ENCODE measurements at regions not wholly inside any gene's neighbourhood (a gene's known extent, or its start where the extent isn't known, plus 50 kb on each side); places are given as distances from the start of the nearest gene placed in this dataset.

GRCh38 chr1:83574791-83575190 is 424.1 kb downstream of the TTLL7 start:
- DNase-seq (ENCODE audit: low spot score) = no peak

- no peak for DNase-seq (ENCODE audit: low spot score)
These were observed 425.2 kb downstream of the TTLL7 start for GRCh38 chr1:83573776-83574175.

GRCh38 chr1:83571536-83571935 is 427.4 kb downstream of the TTLL7 start:
- no peak for DNase-seq (ENCODE audit: low spot score)

- no peak for DNase-seq (ENCODE audit: low spot score)
These were observed 437.6 kb downstream of the TTLL7 start for GRCh38 chr1:83561346-83561745.

GRCh38 chr1:83559129-83559840 is 439.6 kb downstream of the TTLL7 start:
- no peak for DNase-seq (ENCODE audit: low spot score)

- no peak for DNase-seq (ENCODE audit: low spot score)
These were observed 443.1 kb downstream of the TTLL7 start for GRCh38 chr1:83555871-83556270.

GRCh38 chr1:83554174-83554573 is 444.8 kb downstream of the TTLL7 start:
- no peak for DNase-seq (ENCODE audit: low spot score)

- no peak for DNase-seq (ENCODE audit: low spot score)
These were observed 446.1 kb downstream of the TTLL7 start for GRCh38 chr1:83552820-83553219.

- DNase-seq (ENCODE audit: low spot score) = no peak
These were observed 450.6 kb downstream of the TTLL7 start for GRCh38 chr1:83548311-83548710.

GRCh38 chr1:83547901-83548300 is 451.0 kb downstream of the TTLL7 start:
- DNase-seq (ENCODE audit: low spot score) = no peak

GRCh38 chr1:83546874-83547273 is 452.1 kb downstream of the TTLL7 start:
- DNase-seq (ENCODE audit: low spot score) = no peak

- peak; percentile 10 for DNase-seq (ENCODE audit: low spot score)
These were observed 453.7 kb downstream of the TTLL7 start for GRCh38 chr1:83545066-83545862.

- DNase-seq (ENCODE audit: low spot score) = peak; percentile 23
These were observed 455.5 kb downstream of the TTLL7 start for GRCh38 chr1:83543222-83543973.

GRCh38 chr1:83531521-83532309 is 467.2 kb downstream of the TTLL7 start:
- no peak for DNase-seq (ENCODE audit: low spot score)

- DNase-seq (ENCODE audit: low spot score) = no peak
These were observed 468.4 kb downstream of the TTLL7 start for GRCh38 chr1:83530506-83530905.

GRCh38 chr1:83527987-83528386 is 470.9 kb downstream of the TTLL7 start:
- no peak for DNase-seq (ENCODE audit: low spot score)

GRCh38 chr1:83520797-83521196 is 478.1 kb downstream of the TTLL7 start:
- DNase-seq (ENCODE audit: low spot score) = no peak

GRCh38 chr1:83516369-83516768 is 482.6 kb downstream of the TTLL7 start:
- no peak for DNase-seq (ENCODE audit: low spot score)

GRCh38 chr1:83515578-83516154 is 483.3 kb downstream of the TTLL7 start:
- DNase-seq (ENCODE audit: low spot score) = peak; percentile 56

GRCh38 chr1:83512373-83513193 is 486.3 kb downstream of the TTLL7 start:
- DNase-seq (ENCODE audit: low spot score) = no peak

Measured in kidney capillary endothelial cell (primary cell).